PC-9 (cell line): ENCODE measurements at regions not wholly inside any gene's neighbourhood (a gene's known extent, or its start where the extent isn't known, plus 50 kb on each side); places are given as distances from the start of the nearest gene placed in this dataset.

Source experiments
- CTCF ChIP-seq: fragments of 200-600 bp; sonication (generic); conservative IDR thresholded peaks from 2 replicates; pipeline ENCODE4 v1.6.1; 2017; ENCODE audit warnings: mixed run types, antibody characterized with exemption, mild to moderate bottlenecking, moderate library complexity
- EZH2 ChIP-seq: fragments of 200-600 bp; sonication (generic); IDR thresholded peaks from 2 replicates; pipeline ENCODE4 v1.8.0; 2017; ENCODE audit warnings: antibody characterized with exemption, low read depth

- no peak for TF ChIP-seq CTCF
- no peak for TF ChIP-seq EZH2
Measured at GRCh38 chr5:16992444-16992843, 56.4 kb upstream of the MYO10 start.
